Eye (tissue), 1 donor: ENCODE measurements at regions not wholly inside any gene's neighbourhood (a gene's known extent, or its start where the extent isn't known, plus 50 kb on each side); places are given as distances from the start of the nearest gene placed in this dataset.
"Not testable (repeated sequence)": the region's sequence is repeated elsewhere in the genome, so short reads cannot be mapped to it uniquely, and the experiment has no call there.

Experiments used
- DNase-seq: peaks from one replicate; pipeline ENCODE4 v3.0.0-alpha.2; 2015

- DNase-seq, result no peak
Observed at GRCh38 chr18:78431606-78432005, 548.0 kb upstream of the SALL3 start.

- peak; percentile 62 for DNase-seq
Observed at GRCh38 chr18:78433562-78433961, 546.1 kb upstream of the SALL3 start.

GRCh38 chr18:78436110-78436509 lies 543.5 kb upstream of the SALL3 start:
- DNase-seq, result no peak

GRCh38 chr18:78438235-78438634 lies 541.4 kb upstream of the SALL3 start:
- DNase-seq, result not testable (repeated sequence)

- no peak for DNase-seq
Observed at GRCh38 chr18:78445880-78446279, 533.7 kb upstream of the SALL3 start.

- DNase-seq, result no peak
Observed at GRCh38 chr18:78447211-78447610, 532.4 kb upstream of the SALL3 start.

- no peak for DNase-seq
Observed at GRCh38 chr18:78448106-78448505, 531.5 kb upstream of the SALL3 start.

GRCh38 chr18:78448591-78448990 lies 531.0 kb upstream of the SALL3 start:
- no peak for DNase-seq

- DNase-seq, result no peak
Observed at GRCh38 chr18:78454221-78454620, 525.4 kb upstream of the SALL3 start.

GRCh38 chr18:78455386-78455785 lies 524.2 kb upstream of the SALL3 start:
- DNase-seq, result no peak

GRCh38 chr18:78457011-78457410 lies 522.6 kb upstream of the SALL3 start:
- DNase-seq, result no peak

GRCh38 chr18:78457731-78458130 lies 521.9 kb upstream of the SALL3 start:
- DNase-seq, result no peak

- DNase-seq, result no peak
Observed at GRCh38 chr18:78458356-78458755, 521.3 kb upstream of the SALL3 start.

GRCh38 chr18:78459668-78460067 lies 520.0 kb upstream of the SALL3 start:
- no peak for DNase-seq

- no peak for DNase-seq
Observed at GRCh38 chr18:78460558-78460957, 519.1 kb upstream of the SALL3 start.

- DNase-seq, result no peak
Observed at GRCh38 chr18:78473563-78473962, 506.1 kb upstream of the SALL3 start.

GRCh38 chr18:78477840-78478239 lies 501.8 kb upstream of the SALL3 start:
- no peak for DNase-seq

GRCh38 chr18:78479443-78479842 lies 500.2 kb upstream of the SALL3 start:
- no peak for DNase-seq

- DNase-seq, result no peak
Observed at GRCh38 chr18:78480262-78481054, 499.2 kb upstream of the SALL3 start.

GRCh38 chr18:78482378-78482777 lies 497.2 kb upstream of the SALL3 start:
- DNase-seq, result no peak

GRCh38 chr18:78487649-78488048 lies 492.0 kb upstream of the SALL3 start:
- DNase-seq, result no peak

GRCh38 chr18:78492064-78492812 lies 487.4 kb upstream of the SALL3 start:
- DNase-seq, result no peak

GRCh38 chr18:78492813-78493371 lies 486.7 kb upstream of the SALL3 start:
- no peak for DNase-seq

GRCh38 chr18:78493490-78493889 lies 486.1 kb upstream of the SALL3 start:
- not testable (repeated sequence) for DNase-seq
